ACHN (cell line): ENCODE measurements at regions not wholly inside any gene's neighbourhood (a gene's known extent, or its start where the extent isn't known, plus 50 kb on each side); places are given as distances from the start of the nearest gene placed in this dataset.
"Not testable (repeated sequence)": the region's sequence is repeated elsewhere in the genome, so short reads cannot be mapped to it uniquely, and the experiment has no call there.

Experiments used
- DNase-seq: peaks from one replicate; pipeline ENCODE4 v3.0.0-alpha.2; 2015
- in situ Hi-C: cut with HindIII; loops from 2 replicates; pipeline ENCODE4 v1.10.0; 2017; ENCODE audit warnings: low sequenced_read_pairs, low pct_ligation_motif_present, low pct_unique_long_range_greater_than_20kb

DNA sequence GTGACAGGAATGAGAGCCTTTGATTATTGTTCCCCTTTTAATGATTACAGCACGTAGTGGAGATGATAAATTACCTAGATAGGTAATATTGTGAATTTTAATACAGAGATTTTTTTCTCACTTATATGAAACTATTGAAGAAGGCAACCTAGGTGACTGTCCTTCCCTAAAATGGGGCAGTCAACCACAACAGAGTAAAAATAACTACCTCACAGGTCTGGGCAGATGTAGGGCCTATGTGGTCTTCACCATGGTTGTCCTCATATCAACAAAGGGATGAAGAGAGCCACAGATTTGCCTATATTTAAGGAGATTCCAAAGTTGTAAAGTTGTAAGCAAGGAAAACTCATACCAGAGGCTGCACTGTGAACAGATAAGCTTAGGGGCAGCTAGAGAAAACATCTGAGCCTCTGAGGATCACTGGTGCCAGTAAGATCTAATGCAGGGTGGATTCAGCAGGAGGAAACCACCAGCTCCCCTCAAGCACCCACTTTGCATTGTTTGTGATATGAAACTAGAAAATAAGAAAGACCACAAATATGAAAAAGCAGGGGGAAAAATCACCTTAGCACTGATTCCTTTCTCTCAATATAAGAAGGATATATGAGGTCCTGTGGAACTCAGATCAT is 547.9 kb upstream of the GALNTL6 start:
- no peak for DNase-seq

GRCh38 chr4:171256223-171256622 is 557.0 kb upstream of the GALNTL6 start:
- in situ Hi-C loops, result no loop called here

More for the DNA sequence above, 547.9 kb upstream of the GALNTL6 start:
- in situ Hi-C loops, result no loop called here

DNA sequence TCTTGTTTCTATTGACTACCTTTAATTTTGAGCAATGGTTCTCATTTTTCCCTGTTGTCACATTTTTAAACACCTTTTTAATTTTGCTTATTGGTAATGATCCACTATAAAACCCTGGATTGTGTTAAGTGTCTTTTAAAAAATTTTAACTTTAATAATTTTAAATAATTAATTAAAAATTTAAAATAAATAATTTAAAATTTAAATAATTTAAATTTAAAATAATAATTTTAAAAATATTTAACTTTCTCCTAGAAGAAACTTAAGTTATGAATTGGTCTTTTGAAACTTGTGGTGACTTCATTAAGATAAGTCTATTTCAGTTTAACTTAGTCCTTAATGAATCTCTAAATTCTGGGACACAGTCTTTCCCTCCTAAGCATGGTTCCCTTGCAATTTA is 566.3 kb upstream of the GALNTL6 start:
- DNase-seq, result no peak
- in situ Hi-C loops, result no loop called here

More at GRCh38 chr4:171256223-171256622, 557.0 kb upstream of the GALNTL6 start:
- DNase-seq, result no peak

- no peak for DNase-seq
- in situ Hi-C loops, result no loop called here
Measured at GRCh38 chr4:171242831-171243230, 570.4 kb upstream of the GALNTL6 start.

GRCh38 chr4:171239196-171239595 is 574.0 kb upstream of the GALNTL6 start:
- no peak for DNase-seq
- in situ Hi-C loops, result no loop called here

GRCh38 chr4:171235521-171235920 is 577.7 kb upstream of the GALNTL6 start:
- no peak for DNase-seq
- in situ Hi-C loops, result no loop called here

DNA sequence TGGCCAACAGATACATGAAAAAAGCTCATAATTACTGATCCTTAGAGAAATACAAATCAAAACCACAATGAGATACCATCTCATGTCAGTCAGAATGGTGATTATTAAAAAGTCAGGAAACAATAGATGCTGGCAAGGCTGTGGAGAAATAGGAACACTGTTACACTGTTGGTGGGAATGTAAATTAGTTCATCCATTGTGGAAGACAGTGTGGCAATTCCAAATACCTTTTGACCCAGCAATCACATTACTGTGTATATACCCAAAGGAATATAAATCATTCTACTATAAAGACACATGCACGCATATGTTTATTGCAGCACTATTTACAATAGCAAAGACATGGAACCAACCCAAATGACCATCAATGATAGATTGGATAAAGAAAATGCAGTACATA is 583.9 kb upstream of the GALNTL6 start:
- in situ Hi-C loops, DNase-seq: not testable (repeated sequence)

DNA sequence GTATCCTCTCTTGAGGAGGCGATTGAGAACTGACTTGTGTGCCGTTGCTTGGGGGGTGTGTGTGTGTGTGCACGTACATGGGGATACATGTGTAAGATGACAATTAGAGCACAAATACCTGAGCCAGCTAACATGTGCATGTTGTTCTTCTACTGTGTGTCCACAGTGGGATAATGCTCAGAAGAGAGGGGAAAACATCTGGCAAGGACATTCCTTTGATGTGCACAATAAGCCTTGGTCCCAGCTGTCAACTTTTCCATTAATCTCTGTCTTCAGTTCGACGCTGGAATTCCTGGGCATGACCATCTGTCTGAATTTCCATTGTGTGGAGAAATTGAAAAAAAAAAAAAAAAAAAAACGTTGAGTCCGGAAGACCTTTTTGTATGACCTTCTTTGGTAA is 592.0 kb upstream of the GALNTL6 start:
- no peak for DNase-seq
- in situ Hi-C loops, result no loop called here

- no peak for DNase-seq
- in situ Hi-C loops, result no loop called here
Measured at GRCh38 chr4:171203425-171203824, 609.8 kb upstream of the GALNTL6 start.

DNA sequence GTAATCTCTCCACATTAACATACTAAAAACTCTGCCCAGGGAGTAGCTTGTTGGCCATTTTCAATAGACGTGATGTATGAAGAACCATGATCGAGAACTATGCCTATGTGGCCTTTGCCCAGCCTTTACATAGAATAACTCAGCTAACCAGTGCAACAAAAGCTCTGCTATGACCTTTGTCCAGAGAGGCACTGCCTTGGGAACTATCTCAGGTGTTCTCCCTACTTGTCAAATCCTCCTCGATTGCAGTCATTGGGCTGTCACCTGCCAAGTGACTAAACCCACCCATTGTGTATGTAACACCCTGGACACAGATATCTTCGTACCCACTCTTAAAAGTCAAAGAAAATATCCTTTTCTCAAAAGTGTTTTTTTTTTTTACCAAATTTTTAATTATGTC is 610.3 kb upstream of the GALNTL6 start:
- in situ Hi-C loops, result no loop called here
- no peak for DNase-seq

GRCh38 chr4:171186700-171187099 is 626.5 kb upstream of the GALNTL6 start:
- DNase-seq, result peak; percentile 2
- in situ Hi-C loops, result no loop called here

DNA sequence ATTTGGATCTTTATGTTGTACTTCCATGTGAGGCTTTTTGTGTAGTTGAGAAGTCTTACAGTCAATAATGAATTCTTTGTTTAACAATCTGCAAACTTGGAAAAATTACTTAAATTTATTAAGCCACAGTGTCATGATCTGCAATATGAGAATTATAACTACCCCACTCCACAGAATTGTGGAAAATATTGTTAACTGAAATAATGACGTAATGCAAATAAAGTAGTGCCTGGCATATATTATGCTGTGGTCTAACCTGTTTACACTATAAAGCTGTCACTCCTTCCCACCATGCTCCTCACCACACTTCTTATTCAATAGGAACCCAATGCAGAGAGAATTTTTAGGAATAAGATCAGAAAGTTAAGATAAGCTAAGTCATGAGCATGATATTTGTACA is 632.1 kb upstream of the GALNTL6 start:
- in situ Hi-C loops, result no loop called here
- no peak for DNase-seq

GRCh38 chr4:171170671-171171070 is 642.5 kb upstream of the GALNTL6 start:
- no peak for DNase-seq
- in situ Hi-C loops, result no loop called here

DNA sequence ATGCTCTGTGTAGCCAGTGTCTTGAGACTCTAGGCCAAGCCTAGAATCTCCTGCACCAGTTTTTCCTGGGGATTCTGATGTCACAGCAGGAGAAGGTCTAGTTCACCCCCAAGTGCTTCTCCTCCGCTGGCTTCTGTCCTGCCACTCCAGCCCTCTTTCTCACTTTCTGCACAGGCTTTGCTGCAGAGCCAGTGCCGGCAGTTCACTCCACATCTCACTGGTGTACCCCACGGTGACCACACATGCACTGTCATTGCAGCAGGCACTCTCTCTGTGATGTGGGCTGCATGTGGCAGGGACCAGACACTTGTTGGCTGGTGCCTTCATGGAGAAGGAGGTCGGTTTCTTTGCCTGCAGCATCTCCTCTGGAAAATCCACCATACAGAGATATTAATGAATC is 643.8 kb upstream of the GALNTL6 start:
- DNase-seq, result no peak
- in situ Hi-C loops, result no loop called here

GRCh38 chr4:171162478-171162877 is 650.7 kb upstream of the GALNTL6 start:
- in situ Hi-C loops, result no loop called here
- DNase-seq, result no peak

DNA sequence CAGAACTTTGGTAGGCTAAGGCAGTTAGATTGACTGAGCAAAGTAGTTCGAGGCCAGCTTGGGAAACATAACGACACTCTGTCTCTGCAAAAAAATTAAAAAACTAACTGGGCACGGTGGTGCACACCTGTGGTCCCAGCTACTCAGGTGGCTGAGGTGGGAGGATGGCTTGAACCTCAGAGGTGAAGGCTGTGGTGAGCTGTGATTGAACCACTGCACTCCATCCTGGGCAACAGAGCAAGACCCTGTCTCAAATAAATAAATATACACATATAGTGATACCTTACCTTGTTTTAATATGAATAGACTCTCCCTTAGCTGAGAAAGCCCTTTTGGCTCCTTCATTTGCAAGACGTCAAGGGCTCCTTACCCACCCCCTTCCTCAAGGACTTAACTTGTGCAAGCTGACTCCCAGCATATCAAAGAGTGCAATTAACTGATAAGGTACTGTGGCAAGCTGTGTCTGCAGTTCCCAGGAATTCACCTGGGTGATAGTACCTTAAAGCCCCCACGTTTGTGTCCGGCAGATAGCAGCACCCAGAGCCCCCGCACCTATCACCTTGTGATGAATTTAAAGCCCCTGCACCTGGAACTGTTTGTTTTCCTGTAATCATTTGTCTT is 655.6 kb upstream of the GALNTL6 start:
- in situ Hi-C loops, result no loop called here
- no peak for DNase-seq

DNA sequence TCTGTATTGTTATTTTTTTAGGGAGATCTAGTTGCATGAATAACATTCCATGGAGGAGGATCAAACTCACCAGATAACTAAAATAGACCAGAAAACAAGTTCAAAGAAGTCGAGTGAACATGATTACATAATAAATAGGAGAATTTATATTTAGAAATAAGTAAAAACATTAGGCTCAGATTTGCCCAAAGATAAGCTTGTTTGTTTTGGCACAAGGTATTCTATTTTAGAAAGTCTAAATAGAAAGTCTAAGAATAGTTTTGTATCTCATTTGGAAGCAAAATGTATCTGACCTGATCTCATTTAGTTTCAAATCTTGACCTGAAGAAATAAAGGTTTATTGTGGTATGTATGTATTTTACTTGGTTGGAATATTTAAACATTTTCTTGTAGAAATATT is 670.6 kb upstream of the GALNTL6 start:
- in situ Hi-C loops, result no loop called here
- DNase-seq, result no peak

- DNase-seq, result no peak
- in situ Hi-C loops, result no loop called here
Measured at GRCh38 chr4:171142045-171142444, 671.2 kb upstream of the GALNTL6 start.

DNA sequence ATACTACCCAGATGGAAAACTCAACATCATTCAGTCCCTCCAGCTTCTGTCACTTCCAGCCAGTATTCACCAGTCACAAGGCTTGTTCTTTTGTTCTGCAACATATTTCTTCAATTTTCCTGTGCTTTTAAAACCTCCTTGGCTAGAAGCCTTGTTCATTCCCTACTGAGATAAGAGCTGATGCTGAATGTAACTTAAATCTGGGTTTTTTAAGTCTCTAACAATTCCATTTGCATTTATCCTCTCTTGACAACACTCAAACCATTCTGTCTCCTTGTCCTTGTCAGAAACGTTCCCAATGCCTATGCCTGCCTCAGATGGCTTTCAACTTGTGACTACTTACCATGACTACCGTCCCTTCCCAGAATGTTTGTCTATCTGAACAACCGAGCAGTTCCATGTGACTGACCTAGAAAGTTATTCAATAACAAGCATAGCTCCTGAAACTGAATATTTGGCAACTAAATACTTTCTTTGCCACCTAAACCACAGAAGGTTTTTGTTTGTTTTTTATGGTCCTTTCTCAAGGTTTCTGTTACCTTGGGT is 682.9 kb upstream of the GALNTL6 start:
- in situ Hi-C loops, result no loop called here
- peak; percentile 27 for DNase-seq

DNA sequence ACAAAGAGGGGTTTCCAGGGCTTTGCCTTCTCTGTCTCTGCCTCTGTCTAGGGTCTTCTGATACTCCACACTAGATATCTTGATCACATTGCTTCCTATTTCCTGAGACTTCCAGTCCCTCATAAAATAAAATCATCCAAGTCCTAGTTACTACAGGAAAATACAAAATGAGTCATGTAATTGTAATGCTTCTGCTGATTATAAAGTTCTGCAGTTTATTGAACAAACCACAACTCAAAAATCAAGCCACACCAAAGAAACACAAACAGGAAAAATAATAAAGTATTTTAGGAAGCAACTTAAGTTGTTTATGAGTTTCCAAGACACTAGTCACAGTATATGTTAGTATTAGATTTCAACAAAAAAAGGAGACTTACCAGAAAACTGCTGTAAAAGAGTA is 695.1 kb upstream of the GALNTL6 start:
- no peak for DNase-seq
- in situ Hi-C loops, result no loop called here
